Panc1 (cell line): ENCODE measurements at regions not wholly inside any gene's neighbourhood (a gene's known extent, or its start where the extent isn't known, plus 50 kb on each side); places are given as distances from the start of the nearest gene placed in this dataset.

Experiments used
- ATAC-seq: fragments of 200-7000 bp; cut with Tn5 transposase; 2 replicates; pipeline ENCODE4 v1.9.1; 2020; ENCODE audit warnings: mild to moderate bottlenecking, moderate library complexity
- BruUV-seq: library from RNA; stranded (reverse); fragments of 400-500 nt; replicated peaks from 2 replicates; lab custom pipeline; 2021; lab: Mats Ljungman, UMichigan
- CTCF ChIA-PET: fragments of 300-600 bp; sonication (Branson Sonifier 250); formaldehyde crosslinking; loops from one replicate; lab custom pipeline; 2022; ENCODE audit warnings: antibody characterized with exemption; lab: Charles Lee
- POLR2A ChIA-PET: fragments of 300-600 bp; sonication (Branson Sonifier 250); formaldehyde crosslinking; loops from one replicate; lab custom pipeline; 2022; ENCODE audit warnings: antibody characterized with exemption; lab: Charles Lee
- DNase-seq: peaks from one replicate; pipeline ENCODE4 v3.0.0-alpha.2; 2010; ENCODE audit warnings: low read depth, low spot score
- H3K27ac ChIP-seq: 2 replicates; pipeline ENCODE4 v1.5.1; 2011; ENCODE audit warnings: mild to moderate bottlenecking, low read length, inconsistent platforms
- H3K27me3 ChIP-seq: fragments of 200-500 bp; sonication (Bioruptor generic); 2 replicates; pipeline ENCODE4 v1.6.0; 2014; ENCODE audit warnings: low read length, inconsistent platforms; ENCODE audit not compliant: control insufficient read depth, insufficient read depth
- H3K36me3 ChIP-seq: fragments of 200-500 bp; sonication (Bioruptor generic); 2 replicates; pipeline ENCODE4 v1.5.1; 2014; ENCODE audit warnings: inconsistent platforms, mild to moderate bottlenecking, low read length, moderate library complexity; ENCODE audit not compliant: control insufficient read depth, insufficient read depth
- H3K4me1 ChIP-seq: 2 replicates; pipeline ENCODE4 v1.5.1; 2011; ENCODE audit warnings: inconsistent platforms, mild to moderate bottlenecking, low read length, moderate library complexity; ENCODE audit not compliant: control insufficient read depth, insufficient read depth
- H3K4me3 ChIP-seq, 2 experiments: 2 replicates each; pipeline ENCODE4 v1.5.1; 2011 to 2012; ENCODE audit warnings: low read depth in 2 of 2, low read length in 2 of 2, mild to moderate bottlenecking in 2 of 2, inconsistent platforms in 1 of 2, moderate library complexity in 1 of 2
- H3K9me3 ChIP-seq: fragments of 200-500 bp; sonication (Bioruptor generic); 2 replicates; pipeline ENCODE4 v1.5.1; 2014; ENCODE audit warnings: low read depth, mild to moderate bottlenecking, inconsistent platforms, low read length, moderate library complexity; ENCODE audit not compliant: control insufficient read depth, insufficient read depth
- CTCF ChIP-seq: fragments of 450-650 bp; IDR thresholded peaks from 2 replicates; pipeline ENCODE4 v1.5.1; 2017; ENCODE audit warnings: mild to moderate bottlenecking
- POLR2AphosphoS5 ChIP-seq: IDR thresholded peaks from 2 replicates; pipeline ENCODE4 v1.6.1; 2012; ENCODE audit warnings: mild to moderate bottlenecking, low read depth, low read length, moderate library complexity
- REST ChIP-seq, 2 experiments: IDR thresholded peaks; 2 replicates each; pipeline ENCODE4 v1.6.1; 2011 to 2012; ENCODE audit warnings: low read depth in 2 of 2, control low read depth in 1 of 2, low read length in 1 of 2, mild to moderate bottlenecking in 1 of 2, moderate library complexity in 1 of 2; ENCODE audit not compliant: insufficient read depth in 1 of 2
- SIN3A ChIP-seq: IDR thresholded peaks from 2 replicates; pipeline ENCODE4 v1.6.1; 2012; ENCODE audit warnings: low read depth, mild to moderate bottlenecking, low read length, moderate library complexity, borderline replicate concordance; ENCODE audit not compliant: insufficient read depth
- TCF7L2 ChIP-seq: IDR thresholded peaks from 2 replicates; pipeline ENCODE4 v1.6.1; 2011; ENCODE audit warnings: mild to moderate bottlenecking, low read depth, low read length, inconsistent platforms
- in situ Hi-C: cut with HindIII; loops from 2 replicates; pipeline ENCODE4 v1.10.0; 2016; ENCODE audit warnings: low sequenced_read_pairs, low pct_unique_long_range_greater_than_20kb
- intact Hi-C: fragments of 100-400 bp; cut with micrococcal nuclease; formaldehyde crosslinking; loops from one replicate; pipeline ENCODE4 v1.10.0; 2022; ENCODE audit not compliant: unreplicated experiment

GRCh38 chr10:121089434-121089833, 238.3 kb downstream of the WDR11 start:
- BruUV-seq, result no TSS peak
- no peak for DNase-seq
- H3K4me1 ChIP-seq, result no peaks in the 10 kb centered on the region
- CTCF ChIA-PET, result interaction anchor here (0.5 kb wide), 1 partner anchor 483 kb away, joined by 4 read pairs; no protein-coding TSS in a partner anchor
- no peaks in the 10 kb centered on the region for H3K36me3 ChIP-seq
- no peaks in the 10 kb centered on the region for H3K27me3 ChIP-seq
- POLR2A ChIA-PET, result no interaction called here
- intact Hi-C loops (no loop called here), in situ Hi-C loops (no loop called here)
- H3K4me3 ChIP-seq, result no peak overlapping the region
- H3K9me3 ChIP-seq, result no peaks in the 10 kb centered on the region
- no peak for ATAC-seq
- no peak for TF ChIP-seq REST (IDR thresholded peaks at IDR 0.05; ENCODE audit: insufficient read depth in 1 of 2, low read depth in 2 of 2, low read length in 1 of 2)
- TF ChIP-seq POLR2AphosphoS5, result no peak
- H3K27ac ChIP-seq, result no peak overlapping the region

GRCh38 chr10:121091961-121092719, 241.0 kb downstream of the WDR11 start:
- Histone ChIP-seq H3K36me3 (no peaks in the 10 kb centered on the region), H3K27ac (no peak overlapping the region), H3K9me3 (no peaks in the 10 kb centered on the region), H3K27me3 (no peaks in the 10 kb centered on the region), H3K4me1 (no peaks in the 10 kb centered on the region), H3K4me3 (no peak overlapping the region)
- TF ChIP-seq SIN3A (no peak), CTCF (no peak), REST (IDR thresholded peaks at IDR 0.05; ENCODE audit: insufficient read depth in 1 of 2, low read depth in 2 of 2, low read length in 1 of 2) (no peak), POLR2AphosphoS5 (no peak), TCF7L2 (no peak)
- DNase-seq (no peak), ATAC-seq (no peak)
- POLR2A ChIA-PET, result no interaction called here
- in situ Hi-C loops (no loop called here), intact Hi-C loops (no loop called here)
- BruUV-seq, result no TSS peak
- CTCF ChIA-PET, result no interaction called here
